NOMO-1 treated with dmso at 0.1 percent for 144 hours (cell line): ENCODE measurements at regions not wholly inside any gene's neighbourhood (a gene's known extent, or its start where the extent isn't known, plus 50 kb on each side); places are given as distances from the start of the nearest gene placed in this dataset.

Experiments
- DNase-seq: peaks from one replicate; lab custom pipeline; 2025; ENCODE audit not compliant: unreplicated experiment; lab: John Stamatoyannopoulos, UW

- no peak for DNase-seq
Measured at GRCh38 chr9:7960320-7961050, 160.9 kb upstream of the DMAC1 start.

GRCh38 chr9:7957803-7958202 is 158.2 kb upstream of the DMAC1 start:
- no peak for DNase-seq

- DNase-seq = no peak
Measured at GRCh38 chr9:7947577-7947976, 148.0 kb upstream of the DMAC1 start.

- DNase-seq = no peak
Measured at GRCh38 chr9:7946458-7946857, 146.9 kb upstream of the DMAC1 start.

GRCh38 chr9:7944572-7944971 is 145.0 kb upstream of the DMAC1 start:
- DNase-seq = no peak

GRCh38 chr9:7937761-7938491 is 138.3 kb upstream of the DMAC1 start:
- DNase-seq = no peak

- DNase-seq = no peak
Measured at GRCh38 chr9:7936996-7937395, 137.4 kb upstream of the DMAC1 start.

- no peak for DNase-seq
Measured at GRCh38 chr9:7936163-7936562, 136.6 kb upstream of the DMAC1 start.

- no peak for DNase-seq
Measured at GRCh38 chr9:7935681-7936080, 136.1 kb upstream of the DMAC1 start.

- DNase-seq = no peak
Measured at GRCh38 chr9:7932767-7933166, 133.2 kb upstream of the DMAC1 start.

- DNase-seq = no peak
Measured at GRCh38 chr9:7930613-7931012, 131.0 kb upstream of the DMAC1 start.

- DNase-seq = no peak
Measured at GRCh38 chr9:7921545-7922197, 122.1 kb upstream of the DMAC1 start.

- no peak for DNase-seq
Measured at GRCh38 chr9:7912037-7912535, 112.5 kb upstream of the DMAC1 start.

- no peak for DNase-seq
Measured at GRCh38 chr9:7910426-7911020, 110.9 kb upstream of the DMAC1 start.

GRCh38 chr9:7909537-7909936 is 110.0 kb upstream of the DMAC1 start:
- DNase-seq = no peak

- no peak for DNase-seq
Measured at GRCh38 chr9:7907551-7908337, 108.2 kb upstream of the DMAC1 start.

- no peak for DNase-seq
Measured at GRCh38 chr9:7906783-7907550, 107.4 kb upstream of the DMAC1 start.

- DNase-seq = no peak
Measured at GRCh38 chr9:7901621-7902020, 102.0 kb upstream of the DMAC1 start.

GRCh38 chr9:7900541-7900940 is 101.0 kb upstream of the DMAC1 start:
- no peak for DNase-seq

- DNase-seq = no peak
Measured at GRCh38 chr9:7899753-7900152, 100.2 kb upstream of the DMAC1 start.
